GM13976 (cell line): ENCODE measurements at regions not wholly inside any gene's neighbourhood (a gene's known extent, or its start where the extent isn't known, plus 50 kb on each side); places are given as distances from the start of the nearest gene placed in this dataset.

Experiments
- DNase-seq: peaks from one replicate; pipeline ENCODE4 v3.0.0; 2012; ENCODE audit warnings: low spot score
- CTCF ChIP-seq: IDR thresholded peaks from 2 replicates; pipeline ENCODE4 v1.5.1; 2012; ENCODE audit warnings: borderline replicate concordance, mild to moderate bottlenecking; ENCODE audit not compliant: insufficient read depth; ENCODE audit errors: extremely low read depth, missing control alignments, control extremely low read depth
- in situ Hi-C: fragments of 300-500 bp; cut with MboI; formaldehyde crosslinking; loops from one replicate; pipeline ENCODE4 v1.12.0; 2022; ENCODE audit warnings: low sequenced_read_pairs, mixed read lengths, inconsistent platforms; ENCODE audit not compliant: unreplicated experiment

DNA sequence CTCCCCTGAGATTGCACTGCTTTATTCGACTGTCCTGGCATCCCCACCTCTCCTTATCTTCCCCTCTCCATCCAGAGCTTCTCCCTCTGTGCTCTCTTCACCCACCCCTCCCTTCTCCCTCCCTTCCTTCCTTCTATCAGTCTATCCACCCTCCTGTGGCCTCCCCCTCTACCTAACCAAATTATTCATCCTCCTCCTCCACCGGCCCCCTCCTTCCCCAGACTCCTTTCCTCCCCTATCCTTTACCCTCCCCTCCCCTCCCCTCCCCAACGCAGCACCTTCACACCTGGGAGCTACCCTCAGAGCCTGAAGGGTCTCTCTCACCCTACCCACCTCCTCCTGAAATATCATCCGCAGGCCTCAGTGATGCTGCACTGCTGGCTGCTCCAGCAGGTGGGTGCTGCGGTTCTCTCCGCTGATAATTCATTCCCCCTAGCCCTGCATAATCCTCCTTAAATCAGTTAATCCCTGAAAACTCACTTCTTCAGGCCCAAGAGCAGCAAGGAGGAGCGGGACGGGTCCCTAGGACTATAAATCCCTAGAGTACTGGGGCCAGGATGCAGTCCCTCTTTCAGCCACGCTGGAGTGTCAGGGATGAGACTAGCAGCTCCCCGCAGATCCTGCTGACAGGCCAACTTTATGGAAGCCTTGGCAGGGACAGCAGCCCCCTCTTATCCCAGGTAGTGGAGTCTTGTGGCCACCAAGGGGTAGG is 97.8 kb downstream of the PCDH1 start:
- no peak for DNase-seq
- in situ Hi-C loops = no loop called here
- no peak for TF ChIP-seq CTCF

DNA sequence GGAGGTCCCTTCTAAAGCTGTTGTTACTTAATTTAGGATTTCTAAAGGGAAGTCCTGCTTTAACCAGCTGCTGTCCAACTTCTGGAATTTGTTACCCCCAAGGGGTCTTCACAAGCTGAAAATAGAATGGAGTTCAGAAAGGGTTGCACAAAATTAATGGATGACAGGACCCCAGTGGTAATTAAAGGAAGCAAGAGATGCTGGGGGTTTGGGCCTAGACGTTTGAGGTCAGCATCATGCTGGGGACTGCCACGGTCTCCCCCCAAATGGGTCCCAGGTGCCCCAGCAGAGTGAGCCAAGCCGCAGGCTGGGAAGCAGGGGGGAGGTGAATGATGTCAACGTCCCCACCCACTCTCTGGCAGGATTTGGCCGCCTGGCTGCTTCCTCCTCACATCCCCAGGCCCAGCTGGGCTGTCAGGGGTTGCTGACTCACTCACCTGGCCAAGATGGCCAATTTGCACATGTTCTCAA is 97.5 kb upstream of the ARAP3 start:
- in situ Hi-C loops = no loop called here
- DNase-seq = no peak
- no peak for TF ChIP-seq CTCF

- DNase-seq = no peak
- in situ Hi-C loops = no loop called here
- TF ChIP-seq CTCF = no peak
Measured at GRCh38 chr5:141778683-141779082, 96.7 kb upstream of the ARAP3 start.

DNA sequence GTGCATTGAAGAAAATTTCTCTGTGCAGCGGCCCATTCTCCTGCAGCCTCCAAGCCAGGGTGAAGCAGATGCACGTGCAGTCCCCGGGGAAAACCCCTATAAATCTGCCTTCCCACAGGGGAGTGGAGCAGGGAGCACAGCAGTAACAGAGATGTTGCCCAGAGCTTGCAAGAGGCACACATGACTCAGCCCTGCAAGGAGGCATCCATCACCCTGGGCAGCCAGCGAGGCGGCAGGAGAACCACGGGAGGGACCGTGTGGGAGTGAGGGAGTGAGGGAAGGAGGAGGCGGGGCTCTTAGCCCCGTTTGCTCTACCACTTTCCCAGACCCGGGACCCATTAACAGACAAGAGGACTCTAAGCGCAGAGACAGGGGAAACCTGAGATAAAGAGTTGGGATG is 96.2 kb upstream of the ARAP3 start:
- no peak for TF ChIP-seq CTCF
- in situ Hi-C loops = no loop called here
- no peak for DNase-seq

DNA sequence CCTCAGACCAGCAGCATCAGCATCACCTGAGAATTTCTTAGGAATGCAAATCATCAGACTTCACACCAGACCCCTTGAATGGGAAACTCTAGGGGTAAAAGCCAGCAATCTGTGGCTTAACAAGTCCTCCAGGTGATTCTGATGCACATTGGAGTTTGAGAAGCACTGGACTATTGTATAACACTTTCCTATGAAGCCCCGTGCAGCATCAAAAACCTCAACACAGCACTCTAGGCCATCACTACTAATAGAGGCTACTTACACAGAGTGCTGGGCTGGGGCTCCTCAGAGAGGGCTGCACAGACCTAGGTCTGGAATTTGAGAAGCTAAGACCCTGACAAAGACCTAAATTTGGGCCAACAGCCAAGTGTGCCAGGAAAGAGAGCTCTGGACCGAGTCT is 95.7 kb upstream of the ARAP3 start:
- in situ Hi-C loops = no loop called here
- DNase-seq = no peak
- TF ChIP-seq CTCF = no peak

- no peak for TF ChIP-seq CTCF
- in situ Hi-C loops = no loop called here
- no peak for DNase-seq
Measured at GRCh38 chr5:141777130-141777529, 95.1 kb upstream of the ARAP3 start.

DNA sequence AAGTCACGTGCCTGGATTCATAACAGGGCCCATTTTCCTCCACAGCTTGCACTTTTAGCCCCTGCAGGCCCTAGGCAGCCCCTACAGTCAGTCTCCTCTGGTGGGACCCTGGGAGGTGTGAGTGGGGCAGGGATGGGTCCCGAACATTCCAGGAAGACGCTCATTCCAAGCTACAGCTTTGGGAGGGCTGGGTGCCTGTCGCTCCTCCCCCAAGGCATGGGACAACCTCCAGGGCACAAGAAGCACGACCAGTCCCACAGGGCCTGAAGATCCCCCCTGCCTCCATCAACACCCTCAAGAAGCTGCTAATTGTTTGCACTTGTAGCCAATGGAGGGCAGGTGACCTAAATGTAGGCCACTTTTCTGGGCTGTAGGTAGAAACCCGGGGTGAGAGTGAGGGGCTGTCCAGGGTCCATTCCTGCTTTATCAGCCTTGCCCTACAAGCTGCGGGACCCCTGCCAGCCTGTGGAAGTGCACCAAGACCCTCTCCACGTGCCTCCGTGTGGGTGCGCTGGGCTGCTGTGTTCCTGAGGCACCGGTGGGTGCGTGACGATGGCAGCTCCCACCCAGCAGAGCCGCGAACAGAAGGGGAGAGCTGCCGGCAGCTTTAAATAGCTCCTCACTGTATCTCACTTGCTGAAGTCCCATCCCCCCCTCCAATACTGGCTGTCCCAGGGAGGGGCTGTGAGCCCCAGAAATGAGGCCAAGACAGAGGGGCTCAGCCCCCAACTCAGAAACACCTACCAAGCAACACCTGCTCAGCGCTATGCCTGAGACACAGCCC is 91.9 kb upstream of the ARAP3 start:
- no peak for TF ChIP-seq CTCF
- no peak for DNase-seq
- in situ Hi-C loops = no loop called here
